ENCODE measurements at regions not wholly inside any gene's neighbourhood (a gene's known extent, or its start where the extent isn't known, plus 50 kb on each side); places are given as distances from the start of the nearest gene placed in this dataset.

DNA sequence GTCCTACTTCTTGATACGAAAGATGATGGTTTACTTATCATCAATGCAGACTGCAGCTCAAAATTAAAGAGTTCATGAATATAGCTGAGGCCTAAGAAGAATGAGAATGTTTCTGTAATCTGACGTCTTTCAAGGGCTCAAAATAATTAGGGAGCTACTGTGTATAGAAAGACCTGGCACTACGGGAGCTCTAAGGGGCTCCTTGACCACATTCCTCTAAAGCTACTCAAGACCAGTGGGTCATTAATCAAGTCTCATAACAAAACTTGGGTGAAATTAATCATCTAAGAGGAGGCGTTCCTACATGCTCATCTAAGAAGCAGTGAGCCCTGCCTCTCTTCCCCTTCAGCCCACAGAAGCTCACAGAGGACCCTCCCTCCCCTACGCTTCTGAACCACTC is 863.8 kb upstream of the AUTS2 start:
- H3K4me3 ChIP-seq (ENCODE audit: low read depth in 1 of 3, low read length in 3 of 3) = no peak overlapping the region
- peaks cover 0 to 13% (median 9%) of the 10 kb centered on the region in 4 donors for H3K4me1 ChIP-seq (ENCODE audit: control insufficient read depth in 4 of 4, insufficient read depth in 4 of 4, low read length in 3 of 4)
- TF ChIP-seq, protein P1, sequence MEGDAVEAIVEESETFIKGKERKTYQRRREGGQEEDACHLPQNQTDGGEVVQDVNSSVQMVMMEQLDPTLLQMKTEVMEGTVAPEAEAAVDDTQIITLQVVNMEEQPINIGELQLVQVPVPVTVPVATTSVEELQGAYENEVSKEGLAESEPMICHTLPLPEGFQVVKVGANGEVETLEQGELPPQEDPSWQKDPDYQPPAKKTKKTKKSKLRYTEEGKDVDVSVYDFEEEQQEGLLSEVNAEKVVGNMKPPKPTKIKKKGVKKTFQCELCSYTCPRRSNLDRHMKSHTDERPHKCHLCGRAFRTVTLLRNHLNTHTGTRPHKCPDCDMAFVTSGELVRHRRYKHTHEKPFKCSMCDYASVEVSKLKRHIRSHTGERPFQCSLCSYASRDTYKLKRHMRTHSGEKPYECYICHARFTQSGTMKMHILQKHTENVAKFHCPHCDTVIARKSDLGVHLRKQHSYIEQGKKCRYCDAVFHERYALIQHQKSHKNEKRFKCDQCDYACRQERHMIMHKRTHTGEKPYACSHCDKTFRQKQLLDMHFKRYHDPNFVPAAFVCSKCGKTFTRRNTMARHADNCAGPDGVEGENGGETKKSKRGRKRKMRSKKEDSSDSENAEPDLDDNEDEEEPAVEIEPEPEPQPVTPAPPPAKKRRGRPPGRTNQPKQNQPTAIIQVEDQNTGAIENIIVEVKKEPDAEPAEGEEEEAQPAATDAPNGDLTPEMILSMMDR (IDR thresholded peaks at IDR 0.05; ENCODE audit: low read depth, low read length, missing input control) = no peak
- TF ChIP-seq, protein P2, sequence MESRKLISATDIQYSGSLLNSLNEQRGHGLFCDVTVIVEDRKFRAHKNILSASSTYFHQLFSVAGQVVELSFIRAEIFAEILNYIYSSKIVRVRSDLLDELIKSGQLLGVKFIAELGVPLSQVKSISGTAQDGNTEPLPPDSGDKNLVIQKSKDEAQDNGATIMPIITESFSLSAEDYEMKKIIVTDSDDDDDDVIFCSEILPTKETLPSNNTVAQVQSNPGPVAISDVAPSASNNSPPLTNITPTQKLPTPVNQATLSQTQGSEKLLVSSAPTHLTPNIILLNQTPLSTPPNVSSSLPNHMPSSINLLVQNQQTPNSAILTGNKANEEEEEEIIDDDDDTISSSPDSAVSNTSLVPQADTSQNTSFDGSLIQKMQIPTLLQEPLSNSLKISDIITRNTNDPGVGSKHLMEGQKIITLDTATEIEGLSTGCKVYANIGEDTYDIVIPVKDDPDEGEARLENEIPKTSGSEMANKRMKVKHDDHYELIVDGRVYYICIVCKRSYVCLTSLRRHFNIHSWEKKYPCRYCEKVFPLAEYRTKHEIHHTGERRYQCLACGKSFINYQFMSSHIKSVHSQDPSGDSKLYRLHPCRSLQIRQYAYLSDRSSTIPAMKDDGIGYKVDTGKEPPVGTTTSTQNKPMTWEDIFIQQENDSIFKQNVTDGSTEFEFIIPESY (IDR thresholded peaks at IDR 0.05) = no peak
- TF ChIP-seq FOXA1 (IDR thresholded peaks at IDR 0.05) (no peak), JUND (IDR thresholded peaks at IDR 0.05) (no peak), FOXA2 (IDR thresholded peaks at IDR 0.05) (no peak), REST (IDR thresholded peaks at IDR 0.05) (no peak), HNF4G (IDR thresholded peaks at IDR 0.05) (no peak)
- TF ChIP-seq, protein P3, sequence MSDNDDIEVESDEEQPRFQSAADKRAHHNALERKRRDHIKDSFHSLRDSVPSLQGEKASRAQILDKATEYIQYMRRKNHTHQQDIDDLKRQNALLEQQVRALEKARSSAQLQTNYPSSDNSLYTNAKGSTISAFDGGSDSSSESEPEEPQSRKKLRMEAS (IDR thresholded peaks at IDR 0.05) = no peak
- no peaks in the 10 kb centered on the region for H3K36me3 ChIP-seq (ENCODE audit: control insufficient read depth in 4 of 4, insufficient read depth in 3 of 4, low read depth in 1 of 4, low read length in 3 of 4)
- WGBS = 84% methylated on average over 5 of the region's 5 CpGs
- no peak for DNase-seq (ENCODE audit: low spot score)
- H3K9me3 ChIP-seq (ENCODE audit: control insufficient read depth in 4 of 4, low read length in 3 of 4) = peaks cover 0 to 5% (median 0%) of the 10 kb centered on the region in 4 donors
- H3K9ac ChIP-seq (ENCODE audit: low read depth in 1 of 2, low read length in 2 of 2) = no peak overlapping the region
- no peak overlapping the region for H3K27ac ChIP-seq (ENCODE audit: low read depth in 1 of 2, low read length in 2 of 2)
- H3K27me3 ChIP-seq (ENCODE audit: control insufficient read depth in 4 of 4, insufficient read depth in 4 of 4, low read length in 3 of 4) = no peaks in the 10 kb centered on the region

DNA sequence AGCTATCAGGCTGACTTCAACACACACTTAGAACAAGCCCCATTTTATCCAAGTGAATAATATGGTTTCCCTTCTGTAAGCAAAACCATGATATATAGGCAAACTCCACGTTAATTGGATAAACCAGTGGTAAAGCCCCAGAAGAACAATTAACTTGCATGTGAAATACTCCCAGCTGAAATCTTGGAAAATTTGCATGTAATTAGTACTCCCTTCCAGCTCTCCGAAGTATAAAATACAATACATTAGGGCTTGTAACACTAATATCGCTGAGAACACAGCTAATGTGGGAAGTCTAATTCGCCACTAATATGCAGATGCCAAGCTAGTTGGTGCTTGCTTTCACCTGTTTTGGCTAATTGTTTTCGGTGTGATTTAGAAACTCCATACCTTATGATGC is 859.0 kb upstream of the AUTS2 start:
- peaks cover 0 to 5% (median 0%) of the 10 kb centered on the region in 4 donors for H3K9me3 ChIP-seq (ENCODE audit: control insufficient read depth in 4 of 4, low read length in 3 of 4)
- WGBS = 90% methylated on average over 5 of the region's 5 CpGs
- DNase-seq (ENCODE audit: low spot score) = no peak
- H3K4me1 ChIP-seq (ENCODE audit: control insufficient read depth in 4 of 4, insufficient read depth in 4 of 4, low read length in 3 of 4) = no peaks in the 10 kb centered on the region
- no peaks in the 10 kb centered on the region for H3K27me3 ChIP-seq (ENCODE audit: control insufficient read depth in 4 of 4, insufficient read depth in 4 of 4, low read length in 3 of 4)
- TF ChIP-seq, protein P4, sequence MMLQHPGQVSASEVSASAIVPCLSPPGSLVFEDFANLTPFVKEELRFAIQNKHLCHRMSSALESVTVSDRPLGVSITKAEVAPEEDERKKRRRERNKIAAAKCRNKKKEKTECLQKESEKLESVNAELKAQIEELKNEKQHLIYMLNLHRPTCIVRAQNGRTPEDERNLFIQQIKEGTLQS (IDR thresholded peaks at IDR 0.05) = no peak
- TF ChIP-seq YY1 (IDR thresholded peaks at IDR 0.05) (no peak), NR2F2 (IDR thresholded peaks at IDR 0.05) (no peak), SP1 (IDR thresholded peaks at IDR 0.05) (no peak), JUND (IDR thresholded peaks at IDR 0.05) (no peak), FOXA2 (IDR thresholded peaks at IDR 0.05) (no peak), FOXA1 (IDR thresholded peaks at IDR 0.05) (no peak), GABPA (IDR thresholded peaks at IDR 0.05 in 1 of 2, conservative IDR thresholded peaks at IDR 0.05 in 1 of 2) (no peak), TAF1 (conservative IDR thresholded peaks at IDR 0.05) (no peak), RXRA (IDR thresholded peaks at IDR 0.05) (no peak)
- TF ChIP-seq, protein P3 (IDR thresholded peaks at IDR 0.05) = no peak
- TF ChIP-seq, protein P1 (IDR thresholded peaks at IDR 0.05; ENCODE audit: low read depth, low read length, missing input control) = no peak
- TF ChIP-seq, protein P2 (IDR thresholded peaks at IDR 0.05) = no peak
- H3K36me3 ChIP-seq (ENCODE audit: control insufficient read depth in 4 of 4, insufficient read depth in 3 of 4, low read depth in 1 of 4, low read length in 3 of 4) = no peaks in the 10 kb centered on the region
- no peak overlapping the region for H3K9ac ChIP-seq (ENCODE audit: low read depth in 1 of 2, low read length in 2 of 2)
- H3K4me3 ChIP-seq (ENCODE audit: low read depth in 1 of 3, low read length in 3 of 3) = no peak overlapping the region
- H3K27ac ChIP-seq (ENCODE audit: low read depth in 1 of 2, low read length in 2 of 2) = no peak overlapping the region
